ENCODE measurements at regions not wholly inside any gene's neighbourhood (a gene's known extent, or its start where the extent isn't known, plus 50 kb on each side); places are given as distances from the start of the nearest gene placed in this dataset.

DNA sequence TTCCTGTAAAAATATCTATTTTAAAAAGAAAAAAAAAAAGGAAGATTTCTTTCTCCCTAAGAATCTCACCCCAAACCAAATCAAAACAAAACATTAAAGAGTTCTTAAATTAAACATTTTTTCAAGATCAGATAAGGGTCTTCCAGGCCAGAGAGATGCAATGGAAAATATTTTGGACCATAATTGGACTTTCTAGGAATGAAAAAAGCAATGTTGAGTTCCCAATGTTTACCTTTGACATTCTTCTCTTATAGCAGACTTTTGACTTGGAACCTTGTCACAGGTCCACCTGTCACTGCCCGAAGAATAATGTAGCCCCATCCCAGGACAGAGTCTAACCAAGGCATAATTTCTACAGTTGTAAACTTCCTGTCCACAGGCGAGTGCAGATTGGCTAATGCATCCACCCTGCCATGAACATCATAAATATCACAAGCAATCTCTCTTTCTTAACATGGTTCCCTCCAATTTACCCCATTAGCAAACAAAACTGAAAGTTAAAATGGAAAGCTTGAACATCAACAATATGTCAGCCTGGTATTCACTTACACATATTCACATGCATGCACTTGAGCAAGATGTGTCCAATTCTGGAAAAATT is 121.7 kb upstream of the ZNF366 start:
- no peak for DNase-seq (ENCODE audit: low spot score)
- intact Hi-C loops (cut with DNase I) = no loop called here

- intact Hi-C loops (cut with DNase I) = no loop called here
Observed at GRCh38 chr5:72625332-72625731, 118.1 kb upstream of the ZNF366 start.

DNA sequence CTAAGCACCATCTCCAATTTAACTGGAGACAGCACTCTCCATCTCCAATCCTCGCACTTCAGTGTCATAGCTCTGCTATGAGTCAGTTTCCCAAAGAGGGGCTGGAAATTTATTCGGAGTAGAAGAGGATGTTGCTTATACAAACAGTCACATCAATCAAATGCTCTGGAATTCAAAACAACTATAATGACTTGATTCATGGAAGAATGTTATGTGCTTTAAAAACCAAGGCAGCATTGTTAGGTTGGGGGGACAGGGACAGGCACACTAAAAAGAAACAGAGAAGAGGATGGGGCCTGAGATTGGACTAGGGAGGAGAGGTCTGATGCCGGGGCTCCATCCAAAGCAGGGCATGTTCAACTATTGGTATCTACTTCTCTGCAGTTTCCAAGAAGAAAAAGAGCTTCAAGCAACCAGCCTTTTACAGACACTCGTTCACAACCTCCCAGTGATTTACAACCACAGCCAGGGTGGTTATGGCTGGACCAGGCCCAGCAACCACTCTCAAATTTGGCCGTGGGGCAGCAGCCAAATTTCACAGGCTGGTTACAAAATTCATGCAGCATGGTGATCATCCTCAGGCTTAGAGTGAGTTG is 117.5 kb upstream of the ZNF366 start:
- intact Hi-C loops (cut with DNase I) = no loop called here
- no peak for DNase-seq (ENCODE audit: low spot score)

More at GRCh38 chr5:72625332-72625731, 118.1 kb upstream of the ZNF366 start:
- no peak for DNase-seq (ENCODE audit: low spot score)

DNA sequence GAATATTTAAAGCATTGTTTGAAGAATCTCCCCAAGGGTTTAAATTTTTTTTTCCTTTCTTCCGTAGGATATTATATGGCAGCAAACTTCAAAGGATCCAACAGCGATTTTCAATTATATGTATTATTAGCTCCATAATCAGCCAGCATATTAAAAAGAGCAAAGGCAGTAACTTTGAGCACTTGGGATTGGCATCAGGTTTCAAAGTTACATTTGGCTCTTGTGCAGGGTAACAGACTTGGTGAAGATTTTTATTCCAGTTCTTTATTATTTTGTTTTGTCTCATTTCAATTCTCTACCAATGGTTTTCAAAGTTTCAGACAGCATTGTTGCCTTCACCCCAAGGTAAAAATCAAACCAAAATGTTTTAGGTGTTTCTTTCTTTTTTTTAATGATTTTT is 116.7 kb upstream of the ZNF366 start:
- intact Hi-C loops (cut with DNase I) = no loop called here
- no peak for DNase-seq (ENCODE audit: low spot score)

GRCh38 chr5:72623323-72623722 is 116.1 kb upstream of the ZNF366 start:
- intact Hi-C loops (cut with DNase I) = no loop called here
- no peak for DNase-seq (ENCODE audit: low spot score)

GRCh38 chr5:72622170-72622760 is 115.1 kb upstream of the ZNF366 start:
- no peak for DNase-seq (ENCODE audit: low spot score)
- intact Hi-C loops (cut with DNase I) = no loop called here

DNA sequence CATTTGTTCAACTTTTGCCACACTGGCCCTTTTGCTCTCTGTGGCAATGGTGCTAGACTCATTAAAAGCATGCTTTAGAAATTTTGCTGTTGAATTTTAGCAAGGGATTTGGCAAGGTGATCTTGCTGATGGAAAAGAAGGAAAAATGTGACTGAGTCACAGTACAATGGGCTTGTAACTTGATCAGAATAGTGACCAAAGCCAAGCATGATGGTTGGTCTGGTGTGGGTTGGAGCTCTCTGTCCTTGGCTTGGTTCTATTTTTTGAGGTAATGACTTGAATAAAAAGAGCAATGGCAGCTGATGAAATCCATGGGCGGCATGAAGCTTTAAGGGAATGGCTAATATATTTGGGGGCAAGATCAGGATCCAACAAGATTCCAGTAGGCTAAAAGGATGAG is 114.4 kb upstream of the ZNF366 start:
- DNase-seq (ENCODE audit: low spot score) = no peak
- intact Hi-C loops (cut with DNase I) = no loop called here

DNA sequence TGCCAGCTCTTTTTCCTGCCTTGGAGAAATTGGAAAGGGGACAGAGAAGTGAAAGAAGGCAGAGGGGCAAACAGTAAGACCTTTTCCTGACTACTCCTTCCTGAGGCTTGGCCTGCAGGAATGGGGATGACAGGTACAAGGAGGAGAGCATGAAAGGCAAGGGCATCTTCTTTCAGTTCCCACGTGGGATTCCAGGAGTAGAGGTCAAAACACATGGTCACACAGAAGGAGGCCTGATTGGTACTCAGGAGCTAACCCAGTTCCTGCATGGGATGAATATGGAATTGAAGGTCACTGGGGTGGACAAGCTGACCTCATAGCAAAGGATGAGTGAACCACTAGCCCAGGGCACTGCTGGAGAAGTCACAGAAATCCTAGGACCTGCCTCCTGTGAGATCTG is 112.5 kb upstream of the ZNF366 start:
- no peak for DNase-seq (ENCODE audit: low spot score)
- intact Hi-C loops (cut with DNase I) = no loop called here

- intact Hi-C loops (cut with DNase I) = no loop called here
- no peak for DNase-seq (ENCODE audit: low spot score)
Observed at GRCh38 chr5:72619251-72619650, 112.0 kb upstream of the ZNF366 start.

DNA sequence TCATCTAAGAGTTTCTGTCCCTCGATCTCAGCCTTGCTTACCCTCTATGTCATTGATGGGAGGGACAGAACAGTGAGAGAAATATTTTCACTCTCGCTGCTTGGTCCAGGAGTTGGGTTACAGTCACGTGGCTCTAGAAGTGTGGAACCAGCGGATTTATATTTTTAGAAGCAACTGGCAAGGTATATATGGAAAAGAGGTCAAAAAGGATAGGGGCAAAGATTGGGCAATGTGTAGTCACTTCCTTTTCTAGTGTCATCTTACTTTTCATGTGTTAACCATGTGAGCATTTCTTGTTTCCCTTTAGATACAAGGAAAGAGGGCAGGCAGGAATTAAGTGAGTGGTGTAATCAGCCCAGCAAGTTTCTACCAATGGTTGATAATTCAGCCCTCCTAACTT is 111.5 kb upstream of the ZNF366 start:
- intact Hi-C loops (cut with DNase I) = no loop called here

DNA sequence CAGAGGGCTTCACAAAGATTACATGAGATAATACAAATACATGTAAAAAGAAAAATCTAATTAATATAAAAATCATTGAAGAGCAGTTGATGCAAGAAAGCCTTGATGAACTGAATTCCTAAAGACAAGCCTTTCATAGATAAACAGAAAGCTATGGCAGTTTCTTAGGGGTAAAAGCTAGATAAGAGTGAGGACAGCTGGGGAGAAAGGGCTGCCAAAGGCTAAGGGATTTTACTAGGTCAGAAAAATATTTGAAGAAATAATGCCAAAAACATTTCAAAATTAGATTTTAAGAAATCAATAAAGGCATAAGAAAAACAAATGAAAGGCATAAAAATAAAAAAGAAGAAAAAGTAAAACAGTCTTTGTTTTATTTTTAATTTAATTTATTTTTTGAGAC is 107.9 kb upstream of the ZNF366 start:
- intact Hi-C loops (cut with DNase I) = no loop called here
- no peak for DNase-seq (ENCODE audit: low spot score)

More for the DNA sequence above, 111.5 kb upstream of the ZNF366 start:
- DNase-seq (ENCODE audit: low spot score) = no peak

- DNase-seq (ENCODE audit: low spot score) = no peak
- intact Hi-C loops (cut with DNase I) = no loop called here
Observed at GRCh38 chr5:72613515-72613914, 106.3 kb upstream of the ZNF366 start.

DNA sequence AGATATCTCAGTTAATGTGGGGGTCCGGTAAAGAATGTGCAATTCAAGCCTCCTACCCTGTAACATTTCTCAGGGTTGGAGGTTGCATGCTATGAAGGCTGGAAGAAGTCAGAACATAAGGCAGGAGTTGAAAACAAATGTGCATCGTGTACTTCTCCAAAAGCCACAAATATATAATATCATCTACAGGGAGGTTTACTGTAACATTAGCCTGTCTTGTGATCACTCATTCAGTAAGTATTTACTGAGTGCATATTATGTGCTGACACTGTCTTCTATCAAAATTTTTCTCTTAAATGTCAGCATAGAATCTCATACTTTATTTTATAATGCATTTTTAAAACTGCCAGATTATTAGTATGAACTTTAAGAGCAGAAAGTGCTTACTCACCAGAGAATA is 105.6 kb upstream of the ZNF366 start:
- intact Hi-C loops (cut with DNase I) = no loop called here
- DNase-seq (ENCODE audit: low spot score) = no peak

- peak; percentile 82 for DNase-seq (ENCODE audit: low spot score)
- intact Hi-C loops (cut with DNase I) = loop anchor here (2.0 kb wide), 1 partner anchor 206 kb away; the partner anchor contains the start of gene TNPO1
Observed at GRCh38 chr5:72611118-72611730, 104.0 kb upstream of the ZNF366 start.

DNA sequence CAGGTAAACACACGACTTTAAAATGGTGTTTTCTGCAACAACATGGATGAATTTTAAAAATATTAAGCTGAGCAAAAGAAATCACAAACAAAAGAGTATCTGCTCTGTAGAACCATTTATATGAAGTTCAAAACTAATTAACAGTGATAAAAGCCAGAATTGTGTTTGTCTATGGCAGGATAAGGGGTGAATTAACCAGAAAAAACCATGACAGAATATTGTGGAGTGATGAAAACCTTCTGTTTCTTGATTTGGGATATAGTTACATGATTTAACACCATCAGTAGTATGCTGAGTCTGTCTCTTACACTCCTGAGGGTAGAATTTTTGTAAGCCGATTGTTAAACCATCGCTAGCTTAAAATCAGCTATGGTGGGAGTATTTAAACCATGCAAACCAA is 101.7 kb upstream of the ZNF366 start:
- intact Hi-C loops (cut with DNase I) = no loop called here
- DNase-seq (ENCODE audit: low spot score) = no peak

DNA sequence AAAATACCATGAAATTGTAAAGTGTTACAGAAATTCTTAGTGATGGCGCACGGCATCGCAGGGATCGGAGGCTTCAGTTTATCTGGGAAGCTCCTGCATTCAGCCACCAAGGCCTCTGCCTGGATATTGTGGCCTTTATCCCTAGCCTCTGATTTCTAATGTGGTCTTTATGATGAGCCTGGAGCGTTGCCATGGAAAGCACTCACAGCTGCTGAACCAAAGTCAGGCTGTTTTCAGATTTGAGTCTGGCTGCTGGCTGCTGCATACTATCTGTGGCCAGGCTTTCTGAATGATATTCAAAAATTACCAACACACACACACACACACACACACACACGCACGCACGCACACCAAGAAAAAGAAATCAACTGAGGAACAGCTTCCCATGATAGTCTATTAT is 101.1 kb upstream of the ZNF366 start:
- intact Hi-C loops (cut with DNase I) = no loop called here
- DNase-seq (ENCODE audit: low spot score) = no peak

DNA sequence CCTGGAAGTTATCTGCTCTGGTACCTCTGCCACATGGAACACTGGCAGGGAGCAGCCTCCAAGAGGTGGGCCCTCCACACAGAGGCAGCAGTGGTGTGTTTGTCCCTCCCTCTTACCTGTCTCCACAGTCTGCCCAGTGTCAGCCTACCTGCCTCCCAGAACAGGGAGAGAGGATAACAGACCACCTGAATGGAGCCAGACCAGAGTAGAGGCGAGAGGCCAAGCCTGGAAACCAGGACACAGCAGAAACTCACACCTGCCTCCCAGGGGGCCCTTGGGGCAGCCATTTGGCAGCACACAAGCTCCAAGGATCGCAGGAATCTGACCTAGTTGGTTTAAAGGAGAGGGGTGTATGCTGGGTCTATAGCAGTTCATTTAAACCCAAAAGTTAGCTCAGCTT is 100.2 kb upstream of the ZNF366 start:
- intact Hi-C loops (cut with DNase I) = no loop called here
- DNase-seq (ENCODE audit: low spot score) = no peak

- DNase-seq (ENCODE audit: low spot score) = no peak
- intact Hi-C loops (cut with DNase I) = no loop called here
Observed at GRCh38 chr5:72606525-72606924, 99.3 kb upstream of the ZNF366 start.

GRCh38 chr5:72605632-72606031 is 98.4 kb upstream of the ZNF366 start:
- intact Hi-C loops (cut with DNase I) = no loop called here
- DNase-seq (ENCODE audit: low spot score) = no peak

DNA sequence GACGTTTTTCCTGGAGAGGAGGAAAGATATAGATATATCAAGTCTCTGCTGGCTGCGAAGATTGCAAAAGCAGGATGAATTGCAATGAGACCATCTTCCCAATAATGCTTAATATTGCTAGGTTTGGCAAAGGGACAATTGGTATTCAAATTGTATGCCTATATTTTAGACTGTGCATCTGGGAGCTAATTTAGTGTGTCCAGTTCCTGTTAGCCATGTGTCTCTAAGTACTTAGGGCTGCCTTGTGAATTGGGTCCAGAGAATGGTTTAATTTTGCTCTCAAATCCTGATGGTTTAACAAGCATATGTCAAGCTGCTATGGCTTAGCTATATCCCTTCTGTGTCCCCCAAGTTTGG is 97.6 kb upstream of the ZNF366 start:
- DNase-seq (ENCODE audit: low spot score) = no peak
- intact Hi-C loops (cut with DNase I) = no loop called here

- DNase-seq (ENCODE audit: low spot score) = no peak
- intact Hi-C loops (cut with DNase I) = no loop called here
Observed at GRCh38 chr5:72604111-72604797, 97.0 kb upstream of the ZNF366 start.
